Activated T-cell treated with anti-CD3 and anti-CD28 coated beads, Interleukin-2, amount 50 U/mL, for 72 hours (primary cell): ENCODE measurements at regions not wholly inside any gene's neighbourhood (a gene's known extent, or its start where the extent isn't known, plus 50 kb on each side); places are given as distances from the start of the nearest gene placed in this dataset.

Experiments used
- ATAC-seq, 2 donors: fragments of 150-1000 bp; cut with Tn5 transposase; replicated peaks in 1 of 2; 2 replicates each; pipeline ENCODE4 v1.10.0; 2021; ENCODE audit warnings: moderate library complexity in 2 of 2, mild to moderate bottlenecking in 1 of 2
- DNase-seq, 2 donors: peaks; one replicate each; pipeline ENCODE4 v3.0.0; 2021 to 2022; ENCODE audit warnings: mixed read lengths in 1 of 2
- H3K27ac Mint-ChIP-seq: one replicate; pipeline ENCODE4 v1.8.0; 2022; ENCODE audit warnings: mild to moderate bottlenecking, moderate library complexity, mixed read lengths
- H3K27me3 Mint-ChIP-seq: one replicate; pipeline ENCODE4 v1.8.0; 2022; ENCODE audit warnings: low read depth, mixed read lengths
- H3K36me3 Mint-ChIP-seq, 2 donors: one replicate each; pipeline ENCODE4 v1.8.0; 2022; ENCODE audit warnings: mixed read lengths in 2 of 2, mild to moderate bottlenecking in 1 of 2; ENCODE audit not compliant: insufficient read depth in 2 of 2
- H3K4me1 Mint-ChIP-seq: one replicate; pipeline ENCODE4 v1.8.0; 2022; ENCODE audit warnings: low read depth, mixed read lengths
- H3K4me3 Mint-ChIP-seq, 2 donors: one replicate each; pipeline ENCODE4 v1.8.0; 2022; ENCODE audit warnings: mild to moderate bottlenecking in 2 of 2, mixed read lengths in 2 of 2, moderate library complexity in 2 of 2
- H3K9me3 Mint-ChIP-seq, 2 donors: one replicate each; pipeline ENCODE4 v1.8.0; 2022; ENCODE audit warnings: mixed read lengths in 2 of 2

DNA sequence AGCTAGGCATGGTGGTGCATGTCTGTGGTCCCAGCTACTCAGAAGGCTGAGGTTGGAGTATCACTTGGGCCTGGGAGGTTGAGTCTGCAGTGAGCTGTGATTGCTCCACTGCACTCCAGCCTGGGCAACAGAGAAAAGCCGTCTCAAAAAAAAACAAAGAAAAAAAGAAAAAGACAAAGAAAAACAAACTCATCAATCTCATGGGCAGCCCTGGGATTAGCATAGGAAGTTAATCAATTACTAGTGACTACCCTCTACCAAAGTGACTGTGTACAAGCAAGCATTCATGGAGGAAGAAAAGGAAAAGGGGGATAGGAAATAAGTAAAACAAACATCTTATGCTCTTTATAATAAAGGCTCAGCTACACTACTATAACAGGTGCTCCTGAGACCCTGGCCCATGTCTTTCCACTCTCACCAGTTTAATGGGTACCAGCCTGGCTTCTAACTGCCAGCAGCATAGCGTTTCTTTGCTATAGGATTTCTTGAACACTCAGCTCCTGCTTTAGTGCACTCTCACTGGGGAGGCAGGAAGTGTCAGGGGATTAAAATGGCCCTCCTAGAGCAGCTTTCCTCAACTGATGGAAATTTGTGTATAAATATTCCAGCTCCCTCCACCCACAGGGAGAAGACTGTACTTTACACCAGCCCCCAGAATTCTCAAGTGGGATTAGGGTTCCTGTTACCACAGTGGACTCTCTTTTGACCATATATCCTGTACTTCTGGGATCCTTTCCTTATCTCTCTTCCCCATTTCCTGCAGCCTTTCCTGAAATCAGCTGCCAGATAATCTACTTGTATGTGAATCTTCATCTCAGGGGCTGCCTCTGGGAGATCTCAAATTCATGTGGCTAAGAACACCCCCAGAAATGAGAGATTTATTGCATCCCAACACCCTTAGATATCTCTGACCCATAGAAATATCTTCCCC, 91.3 kb upstream of the GLS start:
- peaks cover 2 to 4% of the 10 kb centered on the region in 2 donors for H3K36me3 Mint-ChIP-seq
- H3K4me3 Mint-ChIP-seq = no peak overlapping the region
- H3K27me3 Mint-ChIP-seq = no peaks in the 10 kb centered on the region
- H3K27ac Mint-ChIP-seq = no peak overlapping the region
- H3K9me3 Mint-ChIP-seq = no peaks in the 10 kb centered on the region
- DNase-seq = no peak
- ATAC-seq = no peak
- H3K4me1 Mint-ChIP-seq = peaks cover 76% of the 10 kb centered on the region

DNA sequence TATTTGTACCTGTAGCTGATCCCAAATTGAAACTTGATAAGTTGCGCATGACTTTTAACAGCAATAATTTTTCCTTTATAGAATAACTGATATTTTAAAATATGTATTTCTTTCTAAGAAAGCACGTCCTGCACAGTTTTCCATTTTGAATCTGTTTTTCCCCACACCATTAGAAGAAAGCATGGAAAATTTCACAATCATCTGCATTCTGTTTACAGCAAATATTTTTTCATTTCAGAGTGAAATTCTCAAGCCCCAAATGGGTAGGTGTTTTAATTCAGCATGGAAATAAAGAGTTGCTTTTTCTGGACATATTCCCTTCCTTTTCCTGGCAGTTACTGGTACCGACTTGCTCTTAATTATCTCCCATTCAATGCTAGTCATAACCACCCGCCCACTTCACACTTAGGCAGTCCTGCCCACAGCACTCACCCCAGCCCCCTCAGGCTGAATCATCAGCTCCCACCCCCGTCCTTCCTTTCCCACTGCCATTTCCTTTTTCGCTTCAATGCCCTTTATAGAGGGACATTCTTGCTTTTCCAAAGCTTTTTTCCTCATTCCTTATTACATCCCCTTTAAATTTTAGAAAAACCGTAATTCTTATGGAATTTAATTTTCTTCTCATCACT, 89.2 kb upstream of the GLS start:
- Mint-ChIP-seq H3K4me3 (peak overlapping the region; percentile 53 to 81), H3K36me3 (peaks cover 0 to 2% of the 10 kb centered on the region in 2 donors), H3K27ac (peak overlapping the region; percentile 90), H3K9me3 (no peaks in the 10 kb centered on the region), H3K4me1 (peaks cover 66% of the 10 kb centered on the region), H3K27me3 (no peaks in the 10 kb centered on the region)
- ATAC-seq (peak; percentile 81 to 83), DNase-seq (peak; percentile 59 to 77)

- peak overlapping the region; percentile 53 to 81 for H3K4me3 Mint-ChIP-seq
- peak overlapping the region; percentile 90 for H3K27ac Mint-ChIP-seq
- H3K9me3 Mint-ChIP-seq = no peaks in the 10 kb centered on the region
- DNase-seq = no peak
- no peak for ATAC-seq
- H3K27me3 Mint-ChIP-seq = no peaks in the 10 kb centered on the region
- peaks cover 60% of the 10 kb centered on the region for H3K4me1 Mint-ChIP-seq
- peaks cover 0 to 2% of the 10 kb centered on the region in 2 donors for H3K36me3 Mint-ChIP-seq
These were observed 88.5 kb upstream of the GLS start for GRCh38 chr2:190791976-190792575.

- no peaks in the 10 kb centered on the region for H3K9me3 Mint-ChIP-seq
- H3K27ac Mint-ChIP-seq = peak overlapping the region; percentile 88
- ATAC-seq (peak; percentile 25 to 42), DNase-seq (peak in 1 of 2 donors; percentile 13)
- H3K27me3 Mint-ChIP-seq = no peaks in the 10 kb centered on the region
- peak overlapping the region; percentile 61 to 79 for H3K4me3 Mint-ChIP-seq
- H3K36me3 Mint-ChIP-seq = peaks cover 0 to 2% of the 10 kb centered on the region in 2 donors
- peaks cover 58% of the 10 kb centered on the region for H3K4me1 Mint-ChIP-seq
These were observed 87.4 kb upstream of the GLS start for GRCh38 chr2:190792956-190793888.

GRCh38 chr2:190794377-190794776, 86.2 kb upstream of the GLS start:
- ATAC-seq (peak; percentile 31 to 51), DNase-seq (peak in 1 of 2 donors; percentile 9)
- Mint-ChIP-seq H3K36me3 (peaks cover 0 to 2% of the 10 kb centered on the region in 2 donors), H3K4me3 (peak overlapping the region in 1 of 2 donors; percentile 53), H3K4me1 (peaks cover 56% of the 10 kb centered on the region), H3K27ac (peak overlapping the region; percentile 44), H3K27me3 (no peaks in the 10 kb centered on the region), H3K9me3 (no peaks in the 10 kb centered on the region)

- DNase-seq = no peak
- Mint-ChIP-seq H3K27me3 (no peaks in the 10 kb centered on the region), H3K4me3 (peak overlapping the region in 1 of 2 donors; percentile 53), H3K4me1 (peaks cover 52% of the 10 kb centered on the region), H3K27ac (peak overlapping the region; percentile 44), H3K9me3 (no peaks in the 10 kb centered on the region), H3K36me3 (peaks cover 0 to 2% of the 10 kb centered on the region in 2 donors)
- ATAC-seq = no peak
These were observed 85.8 kb upstream of the GLS start for GRCh38 chr2:190794790-190795189.

DNA sequence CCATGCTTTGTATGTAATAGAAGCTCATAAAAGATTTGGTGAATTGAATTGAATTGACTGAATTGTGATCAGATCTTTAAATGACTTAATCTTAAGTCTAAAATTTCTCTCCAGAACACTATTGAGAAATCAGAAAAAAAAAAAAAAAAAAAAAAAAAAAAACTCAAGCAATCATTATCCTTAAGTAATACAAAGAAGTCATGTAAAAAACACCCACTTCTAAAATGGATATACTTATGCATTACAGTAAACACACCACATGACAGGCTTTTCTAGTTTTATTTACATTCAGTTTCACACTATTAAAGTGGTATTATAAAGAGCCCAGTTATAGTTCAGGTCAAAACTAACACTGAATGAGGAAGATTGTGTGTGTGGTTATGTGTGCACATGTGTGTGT, 84.9 kb upstream of the GLS start:
- no peak for ATAC-seq
- Mint-ChIP-seq H3K4me1 (peaks cover 43% of the 10 kb centered on the region), H3K36me3 (peaks cover 0 to 2% of the 10 kb centered on the region in 2 donors), H3K27ac (no peak overlapping the region), H3K27me3 (no peaks in the 10 kb centered on the region), H3K9me3 (no peaks in the 10 kb centered on the region), H3K4me3 (no peak overlapping the region)
- no peak for DNase-seq

- no peaks in the 10 kb centered on the region for H3K36me3 Mint-ChIP-seq
- no peak for DNase-seq
- peaks cover 7% of the 10 kb centered on the region for H3K4me1 Mint-ChIP-seq
- H3K4me3 Mint-ChIP-seq = no peak overlapping the region
- H3K9me3 Mint-ChIP-seq = no peaks in the 10 kb centered on the region
- ATAC-seq = no peak
- H3K27me3 Mint-ChIP-seq = no peaks in the 10 kb centered on the region
- no peak overlapping the region for H3K27ac Mint-ChIP-seq
These were observed 80.6 kb upstream of the GLS start for GRCh38 chr2:190799999-190800398.

DNA sequence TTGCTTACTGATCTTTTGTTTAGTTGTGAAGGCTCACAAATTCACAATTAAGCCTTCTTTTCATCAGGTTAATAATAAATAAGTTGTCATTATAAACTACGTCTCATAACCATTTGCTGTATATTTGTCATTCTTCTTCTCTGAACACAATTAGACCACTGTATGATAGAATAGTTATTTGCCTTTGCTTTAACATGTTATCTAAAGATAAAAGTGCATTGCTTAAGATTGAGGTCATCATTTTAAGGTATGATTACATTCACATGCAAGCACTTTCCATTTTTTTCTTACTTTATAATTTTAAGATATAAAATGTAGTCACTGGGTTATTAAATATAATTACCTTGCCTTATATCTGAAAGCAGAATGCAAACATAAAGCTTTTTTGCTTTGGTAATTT, 80.1 kb upstream of the GLS start:
- Mint-ChIP-seq H3K4me3 (no peak overlapping the region), H3K36me3 (no peaks in the 10 kb centered on the region), H3K9me3 (no peaks in the 10 kb centered on the region), H3K27ac (no peak overlapping the region), H3K27me3 (no peaks in the 10 kb centered on the region), H3K4me1 (peaks cover 6% of the 10 kb centered on the region)
- DNase-seq (no peak), ATAC-seq (no peak)

- DNase-seq = no peak
- Mint-ChIP-seq H3K27ac (no peak overlapping the region), H3K36me3 (no peaks in the 10 kb centered on the region), H3K4me1 (peaks cover 6% of the 10 kb centered on the region), H3K4me3 (no peak overlapping the region), H3K27me3 (no peaks in the 10 kb centered on the region), H3K9me3 (no peaks in the 10 kb centered on the region)
- no peak for ATAC-seq
These were observed 78.5 kb upstream of the GLS start for GRCh38 chr2:190802129-190802528.

DNA sequence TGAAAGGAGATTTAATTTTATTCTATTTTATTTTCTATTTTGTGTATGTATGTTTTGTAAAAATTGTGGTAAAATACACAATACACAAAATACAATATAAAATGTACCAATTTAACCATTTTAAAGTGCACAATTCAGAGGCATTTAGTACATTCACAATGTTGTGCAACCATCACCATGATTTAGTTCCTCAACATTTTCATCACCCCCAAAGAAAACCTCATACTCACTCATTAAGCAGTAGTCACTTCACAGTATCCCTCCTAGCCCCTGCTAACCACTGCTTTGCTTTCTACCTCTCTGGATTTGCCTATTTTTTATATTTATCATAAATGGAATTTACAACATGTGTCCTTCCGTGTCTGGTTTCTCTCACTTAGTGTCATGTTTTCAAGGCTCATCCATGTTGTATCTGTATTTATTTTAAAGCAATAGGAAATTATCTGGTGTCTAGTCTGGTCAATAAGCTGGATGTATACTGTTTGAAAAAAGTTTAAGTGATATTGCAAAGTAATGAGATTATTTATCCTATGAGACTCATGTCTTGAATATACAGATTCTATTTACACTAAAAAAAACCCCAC, 77.9 kb upstream of the GLS start:
- Mint-ChIP-seq H3K4me1 (peaks cover 11% of the 10 kb centered on the region), H3K36me3 (no peaks in the 10 kb centered on the region), H3K27ac (no peak overlapping the region), H3K9me3 (no peaks in the 10 kb centered on the region), H3K4me3 (no peak overlapping the region), H3K27me3 (no peaks in the 10 kb centered on the region)
- DNase-seq (no peak), ATAC-seq (no peak)

- Mint-ChIP-seq H3K27ac (no peak overlapping the region), H3K9me3 (no peaks in the 10 kb centered on the region), H3K4me3 (no peak overlapping the region), H3K4me1 (peaks cover 22% of the 10 kb centered on the region), H3K36me3 (no peaks in the 10 kb centered on the region), H3K27me3 (no peaks in the 10 kb centered on the region)
- ATAC-seq = no peak
- DNase-seq = peak in 1 of 2 donors; percentile 10
These were observed 76.3 kb upstream of the GLS start for GRCh38 chr2:190804182-190804795.
